Testis (tissue), 2 donors: ENCODE measurements at regions not wholly inside any gene's neighbourhood (a gene's known extent, or its start where the extent isn't known, plus 50 kb on each side); places are given as distances from the start of the nearest gene placed in this dataset.

Experiments used
- DNase-seq: peaks from one replicate; pipeline ENCODE4 v3.0.0-alpha.2; 2019
- H3K27ac ChIP-seq, 2 donors: fragments of 200-600 bp; sonication (generic); one replicate each; pipeline ENCODE4 v1.5.1; 2019
- H3K27me3 ChIP-seq: fragments of 200-600 bp; sonication (generic); one replicate; pipeline ENCODE4 v1.5.1; 2019
- H3K36me3 ChIP-seq: fragments of 200-600 bp; sonication (generic); one replicate; pipeline ENCODE4 v1.5.1; 2017; ENCODE audit warnings: low read depth; ENCODE audit errors: missing control alignments
- H3K4me1 ChIP-seq: fragments of 200-600 bp; sonication (generic); one replicate; pipeline ENCODE4 v1.5.1; 2019
- H3K4me3 ChIP-seq, 2 donors: fragments of 200-600 bp; sonication (generic); one replicate each; pipeline ENCODE4 v1.5.1; 2017 to 2019
- H3K9me3 ChIP-seq: fragments of 200-600 bp; sonication (generic); one replicate; pipeline ENCODE4 v1.5.1; 2017
- CTCF ChIP-seq, 3 experiments: fragments of 450-650 bp in 2 of 3; fragments of 200-600 bp in 1 of 3; sonication (generic) in 1 of 3; IDR thresholded peaks; one replicate each; pipeline ENCODE4 v1.5.1; 2016 to 2019; ENCODE audit warnings: antibody characterized with exemption in 3 of 3, mild to moderate bottlenecking in 2 of 3, moderate library complexity in 1 of 3
- POLR2A ChIP-seq: fragments of 450-650 bp; IDR thresholded peaks from one replicate; pipeline ENCODE4 v1.6.1; 2017; ENCODE audit warnings: antibody characterized with exemption, mild to moderate bottlenecking, moderate library complexity
- WGBS, 2 donors: methylation state at CpG; one replicate each; pipeline ENCODE4 v1.1.5; 2018; 5-methylcytosine and 5-hydroxymethylcytosine counted together
- intact Hi-C: fragments of 100-400 bp; cut with DNase I; formaldehyde crosslinking; loops from one replicate; pipeline ENCODE4 v1.15.1; 2023; ENCODE audit warnings: low total_unique reads

GRCh38 chr2:220782609-220783113 is 789.4 kb downstream of the EPHA4 start:
- no peak for TF ChIP-seq POLR2A
- TF ChIP-seq CTCF (IDR thresholded peaks at IDR 0.05): no peak
- no peak for DNase-seq
- Histone ChIP-seq H3K9me3 (no peaks in the 10 kb centered on the region), H3K36me3 (no peaks in the 10 kb centered on the region), H3K4me3 (no peak overlapping the region), H3K27ac (no peak overlapping the region), H3K4me1 (no peaks in the 10 kb centered on the region), H3K27me3 (no peaks in the 10 kb centered on the region)
- intact Hi-C loops: no loop called here
- WGBS, 2 donors: 89% methylated on average over 5 of the region's 5 CpGs

GRCh38 chr2:220783671-220784070 is 788.4 kb downstream of the EPHA4 start:
- intact Hi-C loops: no loop called here
- TF ChIP-seq POLR2A (no peak), CTCF (IDR thresholded peaks at IDR 0.05) (no peak)
- H3K36me3 ChIP-seq: no peaks in the 10 kb centered on the region

GRCh38 chr2:220785178-220785577 is 786.9 kb downstream of the EPHA4 start:
- Histone ChIP-seq H3K27me3 (no peaks in the 10 kb centered on the region), H3K4me3 (no peak overlapping the region), H3K36me3 (no peaks in the 10 kb centered on the region), H3K9me3 (no peaks in the 10 kb centered on the region), H3K4me1 (no peaks in the 10 kb centered on the region), H3K27ac (no peak overlapping the region)
- 85 to 93% methylated on average over 4 of the region's 4 CpGs for WGBS, 2 donors
- no peak for TF ChIP-seq CTCF (IDR thresholded peaks at IDR 0.05)
- TF ChIP-seq POLR2A: no peak
- no peak for DNase-seq
- intact Hi-C loops: no loop called here

More at GRCh38 chr2:220783671-220784070, 788.4 kb downstream of the EPHA4 start:
- H3K4me3 ChIP-seq: no peak overlapping the region
- H3K27me3 ChIP-seq: no peaks in the 10 kb centered on the region
- 70 to 76% methylated on average over 1 of the region's 1 CpG for WGBS, 2 donors
- H3K4me1 ChIP-seq: no peaks in the 10 kb centered on the region
- no peaks in the 10 kb centered on the region for H3K9me3 ChIP-seq
- H3K27ac ChIP-seq: peak overlapping the region; percentile 16 to 18
- DNase-seq: no peak

GRCh38 chr2:220786216-220786615 is 785.9 kb downstream of the EPHA4 start:
- intact Hi-C loops: no loop called here
- TF ChIP-seq CTCF (IDR thresholded peaks at IDR 0.05) (no peak), POLR2A (no peak)

GRCh38 chr2:220787251-220787650 is 784.9 kb downstream of the EPHA4 start:
- TF ChIP-seq CTCF (IDR thresholded peaks at IDR 0.05) (no peak), POLR2A (no peak)
- DNase-seq: no peak
- no peak overlapping the region for H3K27ac ChIP-seq
- H3K9me3 ChIP-seq: no peaks in the 10 kb centered on the region
- H3K36me3 ChIP-seq: no peaks in the 10 kb centered on the region
- H3K4me1 ChIP-seq: no peaks in the 10 kb centered on the region
- H3K27me3 ChIP-seq: no peaks in the 10 kb centered on the region
- intact Hi-C loops: no loop called here
- H3K4me3 ChIP-seq: no peak overlapping the region

More at GRCh38 chr2:220786216-220786615, 785.9 kb downstream of the EPHA4 start:
- DNase-seq: no peak
- H3K4me1 ChIP-seq: no peaks in the 10 kb centered on the region
- 89 to 95% methylated on average over 5 of the region's 5 CpGs for WGBS, 2 donors
- H3K36me3 ChIP-seq: no peaks in the 10 kb centered on the region
- H3K27ac ChIP-seq: no peak overlapping the region
- no peaks in the 10 kb centered on the region for H3K27me3 ChIP-seq
- H3K4me3 ChIP-seq: no peak overlapping the region
- no peaks in the 10 kb centered on the region for H3K9me3 ChIP-seq
